ENCODE measurements at regions not wholly inside any gene's neighbourhood (a gene's known extent, or its start where the extent isn't known, plus 50 kb on each side); places are given as distances from the start of the nearest gene placed in this dataset.

DNA sequence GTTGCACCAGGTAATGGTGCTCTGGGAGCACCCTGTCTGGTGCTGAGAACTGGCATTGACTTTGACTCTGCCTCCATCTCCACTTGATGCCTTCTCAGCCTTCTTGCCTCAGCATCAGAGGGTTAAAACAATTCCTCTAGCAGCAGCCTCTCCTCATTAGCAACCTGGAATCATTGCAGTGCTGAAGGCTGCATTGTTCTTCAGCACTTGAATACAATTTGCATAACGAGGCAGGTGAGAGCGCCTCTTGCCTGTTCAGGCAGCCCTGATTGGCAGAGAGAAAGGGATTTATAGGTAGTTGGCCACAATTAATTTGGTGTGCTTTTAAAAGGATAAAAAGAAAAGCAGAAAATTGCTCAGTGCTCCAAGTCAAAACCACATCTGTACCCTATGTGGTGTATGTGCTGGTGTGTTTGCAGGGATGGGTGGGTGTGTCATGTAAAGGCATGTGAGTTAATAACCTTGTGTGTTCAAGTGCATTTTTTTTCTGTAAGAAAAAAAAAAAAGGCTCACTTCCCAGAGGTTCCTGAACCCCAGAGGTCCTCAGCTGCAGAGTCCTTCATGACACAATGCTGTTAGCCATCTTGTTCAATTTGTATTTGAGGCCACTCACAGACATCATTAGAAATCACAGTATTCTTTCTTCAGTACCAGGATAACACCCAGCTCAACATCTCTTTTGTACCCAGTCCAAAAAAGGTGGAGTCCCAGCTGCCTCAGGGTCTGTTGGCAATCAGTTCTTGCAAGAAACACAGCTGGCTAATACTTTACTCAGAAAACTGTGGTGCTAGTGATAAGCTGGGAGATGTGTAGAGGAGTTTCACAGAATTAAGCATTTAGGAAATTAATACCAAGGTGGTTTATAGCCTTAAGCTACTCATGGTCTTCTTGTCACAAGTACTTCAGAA, 385.6 kb downstream of the GRIN2B start:
- no peaks in the 10 kb centered on the region for H3K36me3 ChIP-seq (ENCODE audit: control insufficient read depth in 1 of 2, insufficient read depth in 2 of 2, low read length in 2 of 2)
- no peak for TF ChIP-seq ELF1 (IDR thresholded peaks at IDR 0.05; ENCODE audit: borderline replicate concordance, low read depth)
- TF ChIP-seq, protein P1, sequence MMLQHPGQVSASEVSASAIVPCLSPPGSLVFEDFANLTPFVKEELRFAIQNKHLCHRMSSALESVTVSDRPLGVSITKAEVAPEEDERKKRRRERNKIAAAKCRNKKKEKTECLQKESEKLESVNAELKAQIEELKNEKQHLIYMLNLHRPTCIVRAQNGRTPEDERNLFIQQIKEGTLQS (IDR thresholded peaks at IDR 0.05): no peak
- no peak for TF ChIP-seq SP1 (IDR thresholded peaks at IDR 0.05; ENCODE audit: low read depth)
- no peak for TF ChIP-seq ZNF274 (IDR thresholded peaks at IDR 0.05; ENCODE audit: low read depth, low read length)
- TF ChIP-seq CEBPB (IDR thresholded peaks at IDR 0.05; ENCODE audit: low read depth): no peak
- no peak for TF ChIP-seq POLR2AphosphoS5 (IDR thresholded peaks at IDR 0.05; ENCODE audit: low read depth, low read length)
- TF ChIP-seq ZFX (IDR thresholded peaks at IDR 0.05): no peak
- TF ChIP-seq FOSL1 (IDR thresholded peaks at IDR 0.05; ENCODE audit: low read depth): no peak
- no peak for TF ChIP-seq SIN3A (IDR thresholded peaks at IDR 0.05; ENCODE audit: low read depth)
- no peak for TF ChIP-seq CBX3 (IDR thresholded peaks at IDR 0.05; ENCODE audit: low read depth)
- TF ChIP-seq JUND (IDR thresholded peaks at IDR 0.05): no peak
- TF ChIP-seq, protein P2, sequence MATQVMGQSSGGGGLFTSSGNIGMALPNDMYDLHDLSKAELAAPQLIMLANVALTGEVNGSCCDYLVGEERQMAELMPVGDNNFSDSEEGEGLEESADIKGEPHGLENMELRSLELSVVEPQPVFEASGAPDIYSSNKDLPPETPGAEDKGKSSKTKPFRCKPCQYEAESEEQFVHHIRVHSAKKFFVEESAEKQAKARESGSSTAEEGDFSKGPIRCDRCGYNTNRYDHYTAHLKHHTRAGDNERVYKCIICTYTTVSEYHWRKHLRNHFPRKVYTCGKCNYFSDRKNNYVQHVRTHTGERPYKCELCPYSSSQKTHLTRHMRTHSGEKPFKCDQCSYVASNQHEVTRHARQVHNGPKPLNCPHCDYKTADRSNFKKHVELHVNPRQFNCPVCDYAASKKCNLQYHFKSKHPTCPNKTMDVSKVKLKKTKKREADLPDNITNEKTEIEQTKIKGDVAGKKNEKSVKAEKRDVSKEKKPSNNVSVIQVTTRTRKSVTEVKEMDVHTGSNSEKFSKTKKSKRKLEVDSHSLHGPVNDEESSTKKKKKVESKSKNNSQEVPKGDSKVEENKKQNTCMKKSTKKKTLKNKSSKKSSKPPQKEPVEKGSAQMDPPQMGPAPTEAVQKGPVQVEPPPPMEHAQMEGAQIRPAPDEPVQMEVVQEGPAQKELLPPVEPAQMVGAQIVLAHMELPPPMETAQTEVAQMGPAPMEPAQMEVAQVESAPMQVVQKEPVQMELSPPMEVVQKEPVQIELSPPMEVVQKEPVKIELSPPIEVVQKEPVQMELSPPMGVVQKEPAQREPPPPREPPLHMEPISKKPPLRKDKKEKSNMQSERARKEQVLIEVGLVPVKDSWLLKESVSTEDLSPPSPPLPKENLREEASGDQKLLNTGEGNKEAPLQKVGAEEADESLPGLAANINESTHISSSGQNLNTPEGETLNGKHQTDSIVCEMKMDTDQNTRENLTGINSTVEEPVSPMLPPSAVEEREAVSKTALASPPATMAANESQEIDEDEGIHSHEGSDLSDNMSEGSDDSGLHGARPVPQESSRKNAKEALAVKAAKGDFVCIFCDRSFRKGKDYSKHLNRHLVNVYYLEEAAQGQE (IDR thresholded peaks at IDR 0.05; ENCODE audit: low read depth): no peak
- TF ChIP-seq POLR2A (IDR thresholded peaks at IDR 0.05; ENCODE audit: borderline replicate concordance, extremely low read depth, insufficient read depth, insufficient read length): no peak
- no peak for TF ChIP-seq SRF (IDR thresholded peaks at IDR 0.05; ENCODE audit: low read depth)
- no peak for TF ChIP-seq EGR1 (IDR thresholded peaks at IDR 0.05; ENCODE audit: low read depth)
- no peak for TF ChIP-seq TCF7L2 (IDR thresholded peaks at IDR 0.05; ENCODE audit: borderline replicate concordance, extremely low read depth, insufficient read depth, insufficient read length)
- no peak for TF ChIP-seq EZH2phosphoT487 (IDR thresholded peaks at IDR 0.05; ENCODE audit: borderline replicate concordance)
- DNase-seq (ENCODE audit: low read depth, low spot score): no peak
- peaks cover 34 to 44% of the 10 kb centered on the region in 2 experiments for H3K4me1 ChIP-seq (ENCODE audit: control insufficient read depth in 1 of 2, insufficient read depth in 2 of 2, low read length in 2 of 2)
- H3K9me3 ChIP-seq (ENCODE audit: control insufficient read depth in 1 of 2, insufficient read depth in 1 of 2, low read depth in 1 of 2, low read length in 2 of 2): no peaks in the 10 kb centered on the region
- no peaks in the 10 kb centered on the region for H3K9me2 ChIP-seq (ENCODE audit: insufficient read depth)
- H3K4me3 ChIP-seq (replicated peaks in 1 of 2; ENCODE audit: low read depth in 1 of 2, low read length in 2 of 2): no peak overlapping the region
- H3K4me2 ChIP-seq (ENCODE audit: low read length): no peak overlapping the region
- ATAC-seq: no peak
- H4K20me1 ChIP-seq (ENCODE audit: insufficient read depth): no peaks in the 10 kb centered on the region
- no TSS peak for BruUV-seq (replicated peaks)
- no peak overlapping the region for H3K9ac ChIP-seq (ENCODE audit: low read length)
- H3K27me3 ChIP-seq (ENCODE audit: insufficient read depth, low read length): no peaks in the 10 kb centered on the region
- intact Hi-C loops (cut with micrococcal nuclease): no loop called here
- ChIA-PET CTCF (no interaction called here), POLR2A (no interaction called here), RAD21 (ENCODE audit: low non-redundant PET in 1 of 2, low total read pairs in 2 of 2, uncharacterized antibody in 2 of 2, unreplicated experiment in 2 of 2) (no interaction called here)
- no peaks in the 10 kb centered on the region for H3K79me2 ChIP-seq (ENCODE audit: insufficient read depth, low read length)
- peak overlapping the region; percentile 44 for H3K27ac ChIP-seq (ENCODE audit: low read depth, low read length)
- H2AFZ ChIP-seq (ENCODE audit: low read depth, low read length, poor library complexity, severe bottlenecking): no peak overlapping the region

All from HCT116 (cell line).